ENCODE measurements at regions not wholly inside any gene's neighbourhood (a gene's known extent, or its start where the extent isn't known, plus 50 kb on each side); places are given as distances from the start of the nearest gene placed in this dataset.
"Not testable (repeated sequence)": the region's sequence is repeated elsewhere in the genome, so short reads cannot be mapped to it uniquely, and the experiment has no call there.

DNA sequence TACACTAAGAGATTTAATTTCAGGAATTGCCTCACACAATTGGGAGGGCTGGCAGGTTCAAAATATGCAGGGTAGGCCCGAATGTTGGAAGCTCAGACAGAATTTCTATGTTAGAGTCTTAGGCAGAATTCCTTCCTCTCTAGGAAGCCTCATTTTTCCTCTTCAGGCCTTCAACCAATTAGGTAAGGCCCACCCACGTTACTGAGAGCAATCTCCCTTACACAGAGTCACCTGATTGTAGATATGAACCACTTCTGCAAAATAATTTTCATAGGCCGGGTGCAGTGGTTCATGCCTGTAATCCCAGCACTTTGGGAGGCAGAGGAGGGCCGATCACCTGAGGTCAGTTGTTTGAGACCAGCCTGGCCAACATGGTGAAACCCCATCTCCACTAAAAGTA lies 50.2 kb upstream of the HIVEP1 start:
- ATAC-seq (no peak), DNase-seq (ENCODE audit: low spot score) (no peak)
- intact Hi-C loops (cut with DNase I) = no loop called here

DNA sequence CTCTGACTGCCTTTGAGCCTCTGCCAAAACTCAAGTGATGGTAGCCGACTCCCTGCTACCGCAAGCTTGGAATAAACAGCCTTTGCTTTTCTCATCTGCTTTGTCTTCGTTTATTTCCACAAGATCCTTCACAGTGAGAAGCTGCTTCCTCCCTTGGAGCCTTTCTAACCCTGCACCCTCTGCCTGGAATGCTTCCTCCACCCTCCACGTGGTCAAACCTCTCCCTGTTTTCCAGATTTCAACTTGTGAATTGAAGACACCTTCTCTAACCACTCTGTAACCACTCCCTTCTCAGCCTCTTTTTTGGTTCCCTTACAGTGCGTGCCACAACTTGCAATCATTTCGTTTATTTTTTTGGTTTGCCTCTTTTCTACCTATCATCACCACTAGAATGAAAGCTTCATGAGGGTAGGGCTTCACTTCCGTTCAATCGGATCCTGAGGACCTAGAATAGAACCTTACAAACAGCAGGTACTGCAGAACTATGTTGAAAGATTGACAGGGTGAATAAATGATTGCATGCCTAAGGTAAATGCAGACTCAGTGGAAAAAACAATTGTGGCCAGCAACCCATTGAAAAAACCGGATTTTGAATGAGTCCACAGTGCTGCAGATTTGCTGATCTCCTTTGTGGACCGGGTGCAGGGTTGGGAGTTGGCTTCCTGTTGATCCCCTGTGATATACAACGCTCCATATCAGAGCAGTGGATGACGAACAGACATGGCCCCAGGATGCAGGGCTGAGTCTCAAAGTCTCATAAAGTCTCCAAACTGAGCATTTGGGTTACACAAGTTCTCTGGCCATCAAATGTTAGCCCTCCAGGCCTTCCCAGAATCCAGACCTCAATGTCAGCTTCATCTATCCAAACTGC lies 51.0 kb upstream of the HIVEP1 start:
- DNase-seq (ENCODE audit: low spot score) (no peak), ATAC-seq (peak; percentile 55)
- intact Hi-C loops (cut with DNase I) = no loop called here

DNA sequence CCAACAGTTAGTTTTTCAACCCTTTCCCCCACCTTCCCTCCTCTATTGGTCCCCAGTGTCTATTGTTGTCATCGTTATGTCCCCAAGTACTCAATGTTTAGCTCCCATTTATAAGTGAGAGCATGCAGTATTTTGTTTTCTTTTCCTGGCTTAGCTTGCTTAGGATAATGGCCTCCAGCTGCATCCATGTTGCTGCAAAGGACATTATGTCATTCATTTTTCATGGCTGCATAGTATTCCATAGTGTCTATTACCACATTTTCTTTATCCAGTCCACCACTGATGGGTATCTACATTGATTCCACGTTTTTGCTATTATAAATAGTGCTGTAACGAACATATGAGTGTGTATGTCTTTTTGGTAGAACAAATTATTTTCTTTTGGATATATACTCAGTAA lies 55.3 kb upstream of the HIVEP1 start:
- intact Hi-C loops (cut with DNase I) = no loop called here
- ATAC-seq = no peak
- DNase-seq (ENCODE audit: low spot score) = no peak

DNA sequence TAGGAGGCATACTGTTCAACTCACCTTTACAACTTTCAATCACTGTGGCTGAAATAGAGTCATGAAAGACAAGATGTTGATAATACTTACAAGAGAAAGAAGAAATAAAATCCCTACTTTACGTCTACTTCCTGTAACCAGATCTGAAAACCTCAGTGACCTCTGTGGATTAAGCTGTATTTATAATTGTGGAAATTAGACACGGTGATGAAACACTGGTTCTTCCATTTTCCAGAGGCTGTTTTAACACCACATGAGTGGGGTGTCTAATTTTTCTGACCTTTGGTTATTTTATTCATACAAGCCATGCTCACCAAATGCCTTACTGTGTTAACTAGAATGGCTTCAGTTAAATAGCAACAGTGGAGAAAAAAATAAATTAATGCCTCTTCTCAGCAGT lies 58.5 kb upstream of the HIVEP1 start:
- DNase-seq (ENCODE audit: low spot score) = no peak
- intact Hi-C loops (cut with DNase I) = loop anchor here (2.0 kb wide), 1 partner anchor 67 kb away; no protein-coding TSS in a partner anchor
- ATAC-seq = no peak

DNA sequence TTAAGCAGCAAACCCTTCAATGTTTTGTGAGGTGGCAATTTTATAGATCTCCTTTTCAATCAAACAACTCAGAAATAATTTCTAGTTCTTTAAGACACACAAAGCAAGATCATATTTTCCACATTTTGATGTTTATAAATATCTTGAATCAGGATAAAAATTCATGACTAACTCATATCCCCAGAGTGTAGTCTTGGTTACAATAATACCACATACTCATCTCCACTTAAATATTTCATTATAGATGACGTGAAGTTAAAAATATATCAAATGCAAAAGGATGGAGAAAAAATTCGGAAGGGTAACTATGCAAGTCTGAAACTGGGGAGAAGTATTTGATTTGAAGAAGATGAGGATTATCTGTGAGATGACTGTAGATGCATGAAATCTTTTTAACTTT lies 59.8 kb upstream of the HIVEP1 start:
- DNase-seq (ENCODE audit: low spot score) (no peak), ATAC-seq (no peak)
- intact Hi-C loops (cut with DNase I) = loop anchor here (2.0 kb wide), 1 partner anchor 66 kb away; no protein-coding TSS in a partner anchor

DNA sequence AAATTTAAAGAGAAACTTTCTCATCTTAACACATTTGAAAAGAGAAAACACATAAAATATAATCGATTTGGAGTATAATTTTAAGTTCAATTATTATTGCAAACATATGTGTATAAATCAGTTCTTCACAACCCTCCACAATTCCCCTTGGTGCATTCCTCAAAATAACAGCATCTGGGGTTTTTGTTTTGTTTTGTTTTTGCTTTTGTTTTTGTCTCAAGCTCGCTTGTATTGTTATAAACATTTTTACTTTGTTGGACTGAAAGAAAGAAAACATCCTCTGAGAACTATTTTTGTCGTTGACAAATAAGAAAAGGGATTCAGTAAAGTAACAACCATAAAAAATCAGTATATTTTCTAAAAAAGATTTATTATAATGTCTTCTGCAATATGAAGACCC lies 60.2 kb upstream of the HIVEP1 start:
- DNase-seq (ENCODE audit: low spot score) (no peak), ATAC-seq (no peak)
- intact Hi-C loops (cut with DNase I) = loop anchor here (2.0 kb wide), 1 partner anchor 65 kb away; no protein-coding TSS in a partner anchor

DNA sequence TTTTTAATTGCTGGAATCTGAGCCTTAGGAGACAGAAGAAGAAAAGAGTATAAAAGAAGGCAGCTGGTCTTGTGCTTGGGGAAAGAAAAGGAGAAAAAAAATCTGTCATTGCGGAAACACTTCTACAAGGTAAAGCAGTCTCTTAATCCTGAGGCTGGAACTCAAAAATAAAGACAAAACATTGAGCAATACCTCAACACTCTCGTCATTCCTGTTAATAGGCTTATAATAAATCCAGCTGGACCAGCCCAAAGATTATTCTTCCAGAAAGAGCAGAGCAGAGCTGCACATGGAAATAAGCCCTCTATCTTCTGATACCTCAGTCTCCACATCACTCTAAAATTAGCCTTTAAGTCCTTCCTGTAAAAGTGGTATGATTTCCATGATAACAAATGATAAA lies 62.0 kb upstream of the HIVEP1 start:
- intact Hi-C loops (cut with DNase I) = no loop called here
- ATAC-seq = no peak

DNA sequence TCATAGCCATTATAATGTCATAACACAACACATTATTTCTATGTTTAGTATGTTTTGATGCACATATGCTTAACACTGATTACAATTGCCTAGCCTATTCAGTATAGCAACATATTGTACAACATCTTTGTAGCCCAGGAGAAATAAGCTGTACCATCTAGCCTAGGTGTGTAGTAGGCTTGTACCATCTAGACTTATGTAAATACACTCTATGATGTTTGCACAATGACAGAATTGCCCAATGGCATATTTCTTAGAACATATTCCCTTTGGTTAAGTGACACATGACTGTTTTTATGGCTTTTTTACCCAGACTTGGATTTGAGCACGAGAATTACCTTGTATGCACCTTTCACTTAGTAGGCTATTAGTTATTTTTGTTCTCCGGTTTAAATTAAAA lies 64.5 kb upstream of the HIVEP1 start:
- intact Hi-C loops (cut with DNase I) = no loop called here
- no peak for DNase-seq (ENCODE audit: low spot score)
- no peak for ATAC-seq

More for the DNA sequence above, 62.0 kb upstream of the HIVEP1 start:
- DNase-seq (ENCODE audit: low spot score) = no peak

DNA sequence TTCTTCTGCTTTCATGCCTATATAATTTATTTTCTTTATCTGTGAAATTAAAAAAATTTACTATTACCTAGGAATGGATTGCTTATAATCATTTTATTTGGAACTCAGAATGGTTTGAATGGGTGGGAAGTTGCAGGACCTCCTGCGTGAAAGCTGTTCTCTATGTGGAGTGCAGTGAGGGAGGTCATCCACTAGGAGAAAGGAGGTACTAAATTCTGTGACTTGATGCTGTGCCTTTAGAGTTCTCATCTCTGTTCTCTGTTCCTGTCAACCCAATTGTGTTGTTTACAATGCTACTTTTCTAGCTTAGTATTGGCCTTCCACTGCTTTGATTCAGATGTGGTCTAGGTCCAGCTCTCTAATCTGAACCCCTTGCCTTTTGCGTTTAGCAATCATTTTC lies 65.0 kb upstream of the HIVEP1 start:
- no peak for DNase-seq (ENCODE audit: low spot score)
- intact Hi-C loops (cut with DNase I) = no loop called here
- no peak for ATAC-seq

DNA sequence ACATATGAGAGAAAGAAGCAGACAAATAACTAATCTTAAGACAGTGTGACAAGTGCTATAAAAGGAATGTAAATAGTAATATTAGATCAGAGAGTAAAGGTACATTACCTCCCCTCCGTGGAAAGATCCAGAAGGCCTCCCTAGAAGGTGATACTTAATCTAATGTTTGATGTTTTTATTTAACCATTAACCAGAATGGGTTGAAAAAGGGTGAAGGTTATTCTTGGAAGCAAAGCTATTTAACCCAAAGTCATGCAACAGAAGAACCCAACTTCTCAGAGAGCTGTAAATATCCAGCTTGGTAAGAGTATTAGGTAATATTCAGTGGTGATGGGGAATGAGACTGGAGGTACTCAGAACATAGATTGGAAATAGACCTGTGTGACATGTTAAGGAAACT lies 68.0 kb upstream of the HIVEP1 start:
- intact Hi-C loops (cut with DNase I) = no loop called here
- DNase-seq (ENCODE audit: low spot score) = no peak
- no peak for ATAC-seq

DNA sequence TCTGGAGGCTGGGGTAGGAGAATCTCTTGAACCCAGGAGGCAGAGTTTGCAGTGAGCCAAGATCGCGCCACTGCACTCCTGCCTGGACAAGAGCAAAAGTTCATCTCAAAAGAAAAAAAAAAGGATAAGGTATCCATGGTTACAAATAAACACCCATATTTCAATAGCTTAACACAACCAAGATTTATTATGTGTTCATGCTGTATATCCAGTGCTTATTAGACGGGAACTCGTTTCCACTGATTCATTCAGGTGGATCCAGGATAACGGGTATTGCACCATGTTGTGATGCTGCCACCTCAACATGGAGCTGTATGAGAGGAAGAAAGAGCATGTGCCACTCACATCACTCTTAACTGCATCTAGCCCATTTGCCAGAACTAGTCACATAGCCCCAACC lies 69.1 kb upstream of the HIVEP1 start:
- ATAC-seq = no peak
- DNase-seq (ENCODE audit: low spot score) = no peak
- intact Hi-C loops (cut with DNase I) = no loop called here

DNA sequence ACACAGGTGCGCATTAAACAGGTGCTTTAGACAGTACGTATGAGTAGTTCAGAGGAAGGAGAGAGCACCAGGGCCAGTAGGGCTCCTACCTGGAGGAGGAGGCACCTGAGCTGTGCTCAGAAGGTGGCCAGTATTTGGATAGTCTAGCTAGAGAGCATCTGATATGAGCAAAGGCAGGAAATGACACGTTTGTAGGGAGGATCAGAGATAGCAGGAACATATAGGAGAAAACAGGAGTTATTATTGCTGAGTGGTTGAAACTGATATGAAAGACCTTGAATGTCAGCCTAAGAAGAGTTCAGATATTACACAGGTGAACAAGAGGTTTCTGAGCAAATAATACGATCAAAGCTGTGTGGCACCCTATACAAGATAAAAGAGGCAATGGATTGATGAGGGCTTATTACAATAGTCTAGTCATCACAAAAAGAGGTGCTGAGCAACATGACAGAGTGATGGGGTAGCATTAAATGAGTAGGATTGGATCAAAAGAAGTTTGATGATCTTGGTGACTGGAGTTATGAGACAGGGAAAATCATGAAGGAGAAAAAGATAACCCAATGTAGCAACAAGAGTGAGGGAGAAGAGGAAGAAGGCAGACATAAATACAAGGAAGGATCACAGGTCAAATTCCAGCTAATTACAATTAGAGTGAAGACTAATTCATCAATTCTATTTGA lies 69.8 kb upstream of the HIVEP1 start:
- intact Hi-C loops (cut with DNase I) = no loop called here
- no peak for DNase-seq (ENCODE audit: low spot score)
- ATAC-seq = no peak

DNA sequence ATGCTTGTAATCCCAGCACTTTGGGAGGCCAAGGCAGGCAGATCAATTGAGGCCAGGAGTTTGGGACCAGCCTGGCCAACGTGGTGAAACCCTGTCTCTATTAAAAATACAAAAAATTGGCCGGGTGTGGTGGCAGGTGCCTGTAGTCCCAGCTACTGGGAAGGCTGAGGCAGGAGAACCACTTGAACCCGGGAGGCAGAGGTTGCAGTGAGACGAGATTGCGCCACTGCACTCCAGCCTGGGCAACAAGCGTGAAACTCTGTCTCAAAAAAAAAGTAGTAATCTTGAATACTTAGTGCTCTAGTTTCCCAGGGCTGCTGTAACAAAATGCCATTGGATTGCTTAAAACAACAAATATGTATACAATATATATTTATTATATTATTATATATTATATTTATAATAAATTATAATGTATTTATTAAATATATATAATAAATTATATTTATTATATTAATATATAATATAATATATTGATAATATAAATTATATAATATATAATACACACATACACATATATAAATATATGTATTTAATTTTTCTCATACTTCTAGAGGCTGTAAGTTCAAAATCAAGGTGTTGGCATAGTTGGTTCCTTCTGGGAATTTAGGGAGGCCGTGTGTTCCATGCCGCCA lies 71.5 kb upstream of the HIVEP1 start:
- ATAC-seq; intact Hi-C loops (cut with DNase I); DNase-seq (ENCODE audit: low spot score): not testable (repeated sequence)

DNA sequence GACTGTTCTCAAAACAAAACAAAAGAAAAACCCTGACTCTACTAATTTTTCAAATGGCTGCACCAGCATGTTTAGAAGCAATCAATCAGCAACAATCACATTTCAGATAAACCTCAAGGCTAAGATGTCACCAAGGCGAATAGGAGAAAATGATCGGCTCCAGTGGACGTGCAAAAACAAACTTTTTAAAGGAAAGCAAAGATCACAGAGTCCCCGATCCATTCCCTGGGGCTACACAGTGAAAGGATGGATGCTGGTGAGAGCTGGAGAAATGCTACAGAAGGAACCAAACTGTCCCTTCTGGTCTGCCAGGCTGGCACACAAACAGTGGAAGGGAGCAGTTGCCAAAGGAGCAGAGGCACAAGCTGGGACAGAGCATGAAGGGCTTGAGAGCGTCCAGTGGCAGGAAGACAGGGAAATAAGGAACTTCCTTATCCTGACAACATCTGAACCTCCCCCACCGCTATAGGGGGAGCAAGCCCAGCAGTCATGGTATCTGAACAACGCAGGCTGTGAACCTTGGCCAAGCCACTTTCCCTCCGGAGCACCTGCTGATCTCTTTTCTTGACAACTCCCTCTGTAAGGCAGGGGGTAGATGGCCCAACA lies 73.7 kb upstream of the HIVEP1 start:
- ATAC-seq (no peak), DNase-seq (ENCODE audit: low spot score) (no peak)
- intact Hi-C loops (cut with DNase I) = no loop called here

DNA sequence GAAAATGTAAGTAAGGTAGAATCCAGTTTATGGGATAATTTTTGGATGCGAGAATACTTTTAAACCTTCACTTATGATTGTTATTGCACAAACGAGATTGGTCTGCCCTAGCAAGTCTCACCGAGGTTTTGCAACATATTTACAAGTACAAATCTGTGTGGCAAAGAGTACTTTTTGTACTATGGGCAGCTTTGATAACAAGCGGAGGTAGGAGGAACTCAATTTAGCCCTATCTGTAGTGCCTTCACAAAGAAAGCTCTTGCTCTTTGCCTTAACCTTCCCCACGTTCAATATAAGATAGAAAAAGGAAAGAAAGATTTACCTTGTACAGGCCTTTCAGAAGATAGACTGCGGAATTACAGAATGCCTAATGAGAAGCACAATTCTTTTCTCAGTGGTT lies 77.5 kb upstream of the HIVEP1 start:
- ATAC-seq (no peak), DNase-seq (ENCODE audit: low spot score) (no peak)
- intact Hi-C loops (cut with DNase I) = no loop called here

DNA sequence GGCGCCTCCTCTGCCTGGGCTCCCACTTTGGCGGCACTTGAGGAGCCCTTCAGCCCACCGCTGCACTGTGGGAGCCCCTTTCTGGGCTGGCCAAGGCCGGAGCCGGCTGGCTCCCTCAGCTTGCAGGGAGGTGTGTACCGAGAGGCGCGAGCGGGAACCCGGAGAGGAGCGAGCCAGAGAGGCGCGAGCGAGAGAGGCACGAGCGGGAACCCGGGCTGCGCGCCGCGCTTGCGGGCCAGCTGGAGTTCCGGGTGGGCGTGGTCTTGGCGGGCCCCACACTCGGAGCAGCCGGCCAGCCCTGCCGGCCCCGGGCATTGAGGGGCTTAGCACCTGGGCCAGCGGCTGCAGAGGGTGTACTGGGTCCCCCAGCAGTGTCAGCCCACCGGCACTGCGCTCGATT lies 79.2 kb upstream of the HIVEP1 start:
- DNase-seq (ENCODE audit: low spot score); ATAC-seq; intact Hi-C loops (cut with DNase I): not testable (repeated sequence)

DNA sequence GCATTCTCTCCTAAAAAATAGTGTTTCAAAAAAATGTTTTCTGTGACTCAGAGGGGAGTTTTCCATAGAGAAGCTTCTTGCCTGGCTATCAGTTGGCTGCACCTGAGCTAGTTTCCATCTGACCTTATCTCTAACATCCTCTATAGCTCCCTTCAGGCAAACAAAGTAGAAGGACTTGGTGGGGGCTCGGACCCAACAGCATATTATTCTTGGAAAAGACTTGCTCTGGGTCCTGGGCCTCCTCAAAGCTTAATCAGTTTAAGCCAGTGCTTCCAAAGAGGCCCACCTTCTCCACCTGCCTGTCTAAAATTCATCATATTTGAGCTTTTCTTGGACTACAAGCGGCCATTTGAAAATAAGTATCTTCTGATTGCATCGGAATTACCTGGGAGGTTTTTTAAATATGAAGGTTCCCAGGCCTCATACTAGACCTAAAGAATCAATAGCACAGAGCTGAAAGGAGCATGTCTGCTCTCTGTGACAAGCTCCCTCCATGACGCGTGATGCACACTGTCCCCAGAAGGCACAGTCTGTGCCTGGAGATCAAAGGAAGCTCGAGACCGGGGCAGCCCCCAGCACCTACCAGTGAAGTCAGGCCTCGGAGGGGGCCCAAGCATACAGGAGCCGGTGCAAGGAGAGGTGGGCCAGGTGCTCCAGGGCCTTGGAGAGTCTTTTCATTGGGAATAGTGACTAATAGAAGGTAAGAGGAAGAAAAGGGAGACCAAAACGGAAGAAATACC lies 80.6 kb upstream of the HIVEP1 start:
- ATAC-seq (no peak), DNase-seq (ENCODE audit: low spot score) (no peak)
- intact Hi-C loops (cut with DNase I) = no loop called here

DNA sequence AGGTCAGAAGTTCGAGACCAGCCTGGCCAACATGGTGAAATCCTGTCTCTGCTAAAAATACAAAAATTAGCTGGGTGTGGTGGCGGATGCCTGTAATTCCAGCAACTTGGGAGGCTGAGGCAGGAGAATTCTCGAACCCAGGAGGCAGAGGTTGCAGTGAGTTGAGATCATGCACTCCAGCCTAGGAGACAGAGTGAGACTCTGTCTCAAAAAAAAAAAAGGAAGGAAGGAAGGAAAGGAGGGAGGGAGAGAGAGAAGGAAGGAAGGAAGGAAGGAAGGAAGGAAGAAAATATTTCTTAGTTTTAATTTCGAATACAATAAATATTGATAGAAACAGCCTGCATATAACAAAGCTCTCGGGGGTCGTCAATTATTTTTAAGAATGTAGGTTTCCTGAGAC lies 81.3 kb upstream of the HIVEP1 start:
- intact Hi-C loops (cut with DNase I); ATAC-seq: not testable (repeated sequence)

DNA sequence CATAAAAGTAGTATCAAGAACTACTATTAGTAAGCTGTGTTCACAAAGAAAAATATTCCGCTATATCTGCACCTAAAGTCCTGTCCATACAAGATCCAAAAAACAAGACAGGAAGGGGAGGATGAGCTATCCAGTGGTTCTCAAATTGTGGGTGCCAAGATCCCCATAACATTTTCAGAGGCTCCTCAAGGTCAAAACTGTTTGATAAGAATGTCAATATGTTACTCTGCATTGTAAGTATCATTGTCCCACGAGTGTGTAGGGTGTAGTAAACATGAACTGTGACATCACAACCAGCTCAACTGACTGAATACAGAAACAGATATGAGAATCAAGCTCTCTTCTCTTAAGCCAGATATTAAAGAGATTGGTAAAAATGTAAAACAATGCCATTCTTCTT lies 81.9 kb upstream of the HIVEP1 start:
- intact Hi-C loops (cut with DNase I) = no loop called here
- ATAC-seq (no peak), DNase-seq (ENCODE audit: low spot score) (no peak)

More for the DNA sequence above, 81.3 kb upstream of the HIVEP1 start:
- DNase-seq (ENCODE audit: low spot score) = not testable (repeated sequence)
